ENCODE measurements at regions not wholly inside any gene's neighbourhood (a gene's known extent, or its start where the extent isn't known, plus 50 kb on each side); places are given as distances from the start of the nearest gene placed in this dataset.

GRCh38 chr6:168133687-168134559 is 54.9 kb upstream of the FRMD1 start:
- Histone ChIP-seq H3K36me3 (ENCODE audit: control insufficient read depth, insufficient read depth, low read length) (no peaks in the 10 kb centered on the region), H3K9me3 (replicated peaks; ENCODE audit: control insufficient read depth, low read depth, low read length) (no peaks in the 10 kb centered on the region), H3K27me3 (ENCODE audit: control insufficient read depth, insufficient read depth, low read length) (peaks cover 10% of the 10 kb centered on the region), H3K4me1 (ENCODE audit: control insufficient read depth, insufficient read depth, low read length) (peaks cover 32% of the 10 kb centered on the region), H3K27ac (ENCODE audit: low read length) (peak overlapping the region; percentile 67), H3K4me3 (ENCODE audit: low read length) (no peak overlapping the region)
- WGBS (ENCODE audit: insufficient coverage): 59% methylated on average over 11 of the region's 16 CpGs
- DNase-seq: peak; percentile 81

DNA sequence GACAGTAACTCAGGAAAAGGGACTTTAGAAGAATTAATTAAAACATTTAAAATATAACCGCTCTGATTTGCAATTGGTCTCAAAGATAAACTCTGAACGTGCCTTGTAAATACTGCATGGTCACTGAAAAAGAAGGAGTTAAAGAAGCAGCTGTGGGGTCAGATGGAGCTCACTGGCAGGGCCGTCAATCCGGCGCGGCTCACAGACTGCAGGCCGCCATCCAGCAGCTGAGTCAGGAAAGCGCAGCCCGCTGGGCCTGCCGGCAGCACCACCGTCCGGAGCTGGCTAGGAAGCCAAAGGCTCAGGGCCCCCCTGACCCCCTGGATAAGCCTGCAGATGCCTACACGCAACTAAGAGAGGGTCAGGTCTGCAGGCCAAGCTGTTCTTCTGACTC is 54.2 kb upstream of the FRMD1 start:
- Histone ChIP-seq H3K36me3 (ENCODE audit: control insufficient read depth, insufficient read depth, low read length) (no peaks in the 10 kb centered on the region), H3K9me3 (replicated peaks; ENCODE audit: control insufficient read depth, low read depth, low read length) (no peaks in the 10 kb centered on the region), H3K27me3 (ENCODE audit: control insufficient read depth, insufficient read depth, low read length) (peaks cover 10% of the 10 kb centered on the region), H3K4me3 (ENCODE audit: low read length) (peak overlapping the region; percentile 19), H3K27ac (ENCODE audit: low read length) (peak overlapping the region; percentile 67), H3K4me1 (ENCODE audit: control insufficient read depth, insufficient read depth, low read length) (peaks cover 36% of the 10 kb centered on the region)
- DNase-seq: peak; percentile 91
- 1% methylated on average over 10 of the region's 13 CpGs for WGBS (ENCODE audit: insufficient coverage)

GRCh38 chr6:168132531-168133167 is 53.6 kb upstream of the FRMD1 start:
- WGBS (ENCODE audit: insufficient coverage): 19% methylated on average over 30 of the region's 34 CpGs
- Histone ChIP-seq H3K9me3 (replicated peaks; ENCODE audit: control insufficient read depth, low read depth, low read length) (no peaks in the 10 kb centered on the region), H3K27me3 (ENCODE audit: control insufficient read depth, insufficient read depth, low read length) (peaks cover 10% of the 10 kb centered on the region), H3K4me3 (ENCODE audit: low read length) (no peak overlapping the region), H3K36me3 (ENCODE audit: control insufficient read depth, insufficient read depth, low read length) (no peaks in the 10 kb centered on the region), H3K4me1 (ENCODE audit: control insufficient read depth, insufficient read depth, low read length) (peaks cover 41% of the 10 kb centered on the region), H3K27ac (ENCODE audit: low read length) (peak overlapping the region; percentile 67)
- DNase-seq: peak; percentile 91

GRCh38 chr6:168131464-168132415 is 52.7 kb upstream of the FRMD1 start:
- H3K4me1 ChIP-seq (ENCODE audit: control insufficient read depth, insufficient read depth, low read length): peaks cover 47% of the 10 kb centered on the region
- no peaks in the 10 kb centered on the region for H3K36me3 ChIP-seq (ENCODE audit: control insufficient read depth, insufficient read depth, low read length)
- H3K27me3 ChIP-seq (ENCODE audit: control insufficient read depth, insufficient read depth, low read length): peaks cover 10% of the 10 kb centered on the region
- no peak overlapping the region for H3K4me3 ChIP-seq (ENCODE audit: low read length)
- H3K9me3 ChIP-seq (replicated peaks; ENCODE audit: control insufficient read depth, low read depth, low read length): no peaks in the 10 kb centered on the region
- peak; percentile 27 for DNase-seq
- 87% methylated on average over 20 of the region's 20 CpGs for WGBS (ENCODE audit: insufficient coverage)
- no peak overlapping the region for H3K27ac ChIP-seq (ENCODE audit: low read length)

DNA sequence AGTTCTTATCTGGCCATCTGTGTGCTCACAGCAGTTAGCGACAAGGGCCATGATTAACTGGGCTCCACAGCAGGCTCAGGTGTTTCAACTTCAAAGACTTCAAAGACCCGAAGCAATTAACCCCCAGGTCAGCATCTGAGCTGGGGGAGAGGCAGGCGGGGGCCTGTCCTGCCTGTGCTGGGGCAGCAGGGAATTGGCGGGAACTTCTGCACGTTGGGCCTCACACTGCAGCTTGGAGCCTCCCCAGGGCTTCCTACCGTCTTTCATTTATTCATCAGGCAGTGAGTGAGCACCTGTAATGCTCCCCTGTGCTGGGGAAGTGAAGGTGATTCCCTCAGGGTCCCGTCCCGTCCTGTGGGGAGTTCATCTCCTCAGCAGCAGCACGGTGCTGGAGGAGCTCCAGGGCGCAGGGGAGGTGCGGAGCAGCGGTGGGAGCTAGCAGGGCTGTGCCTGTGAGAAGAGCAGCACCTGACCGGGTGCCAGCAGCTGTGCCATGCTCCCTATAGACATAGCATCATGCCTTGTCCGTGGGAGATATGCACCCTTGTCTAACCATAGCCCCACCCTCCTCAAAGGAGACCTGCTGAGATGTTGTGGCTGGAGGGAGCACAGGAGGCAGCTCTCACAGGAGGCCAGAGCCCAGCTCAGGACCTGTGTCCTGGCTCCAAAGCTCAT is 51.8 kb upstream of the FRMD1 start:
- no peaks in the 10 kb centered on the region for H3K9me3 ChIP-seq (replicated peaks; ENCODE audit: control insufficient read depth, low read depth, low read length)
- DNase-seq: no peak
- WGBS (ENCODE audit: insufficient coverage): 71% methylated on average over 5 of the region's 14 CpGs
- H3K36me3 ChIP-seq (ENCODE audit: control insufficient read depth, insufficient read depth, low read length): no peaks in the 10 kb centered on the region
- H3K27ac ChIP-seq (ENCODE audit: low read length): no peak overlapping the region
- no peak overlapping the region for H3K4me3 ChIP-seq (ENCODE audit: low read length)
- H3K4me1 ChIP-seq (ENCODE audit: control insufficient read depth, insufficient read depth, low read length): peaks cover 47% of the 10 kb centered on the region
- H3K27me3 ChIP-seq (ENCODE audit: control insufficient read depth, insufficient read depth, low read length): peaks cover 10% of the 10 kb centered on the region

DNA sequence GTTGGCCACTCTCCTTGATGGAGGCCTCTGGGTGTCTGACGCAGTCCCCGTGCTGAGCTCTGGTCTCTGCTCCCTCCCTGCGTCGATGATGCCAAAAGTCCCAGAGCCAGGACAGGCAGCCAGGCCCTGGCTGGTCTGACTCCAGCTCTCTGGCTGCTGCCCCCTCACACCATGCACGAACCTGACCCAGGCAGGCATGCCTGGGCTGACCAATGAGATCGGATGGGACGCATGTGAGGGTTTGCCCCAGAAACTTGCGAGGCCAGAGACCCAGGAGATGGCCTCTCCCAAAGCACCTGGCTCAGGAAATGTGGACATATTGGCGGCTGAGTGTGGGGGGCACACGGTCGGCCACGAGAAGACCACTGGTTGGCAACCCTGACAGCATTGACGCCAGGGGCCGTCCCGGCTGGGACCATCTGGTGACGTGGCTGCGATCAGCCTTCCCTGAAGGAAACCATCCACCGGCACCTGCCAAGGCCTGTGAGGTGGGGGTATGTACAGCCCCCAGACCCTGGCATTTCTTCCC is 51.2 kb upstream of the FRMD1 start:
- H3K36me3 ChIP-seq (ENCODE audit: control insufficient read depth, insufficient read depth, low read length): no peaks in the 10 kb centered on the region
- no peak overlapping the region for H3K4me3 ChIP-seq (ENCODE audit: low read length)
- H3K27me3 ChIP-seq (ENCODE audit: control insufficient read depth, insufficient read depth, low read length): peaks cover 10% of the 10 kb centered on the region
- no peak for DNase-seq
- 64% methylated on average over 17 of the region's 18 CpGs for WGBS (ENCODE audit: insufficient coverage)
- no peaks in the 10 kb centered on the region for H3K9me3 ChIP-seq (replicated peaks; ENCODE audit: control insufficient read depth, low read depth, low read length)
- peaks cover 47% of the 10 kb centered on the region for H3K4me1 ChIP-seq (ENCODE audit: control insufficient read depth, insufficient read depth, low read length)
- H3K27ac ChIP-seq (ENCODE audit: low read length): no peak overlapping the region

DNA sequence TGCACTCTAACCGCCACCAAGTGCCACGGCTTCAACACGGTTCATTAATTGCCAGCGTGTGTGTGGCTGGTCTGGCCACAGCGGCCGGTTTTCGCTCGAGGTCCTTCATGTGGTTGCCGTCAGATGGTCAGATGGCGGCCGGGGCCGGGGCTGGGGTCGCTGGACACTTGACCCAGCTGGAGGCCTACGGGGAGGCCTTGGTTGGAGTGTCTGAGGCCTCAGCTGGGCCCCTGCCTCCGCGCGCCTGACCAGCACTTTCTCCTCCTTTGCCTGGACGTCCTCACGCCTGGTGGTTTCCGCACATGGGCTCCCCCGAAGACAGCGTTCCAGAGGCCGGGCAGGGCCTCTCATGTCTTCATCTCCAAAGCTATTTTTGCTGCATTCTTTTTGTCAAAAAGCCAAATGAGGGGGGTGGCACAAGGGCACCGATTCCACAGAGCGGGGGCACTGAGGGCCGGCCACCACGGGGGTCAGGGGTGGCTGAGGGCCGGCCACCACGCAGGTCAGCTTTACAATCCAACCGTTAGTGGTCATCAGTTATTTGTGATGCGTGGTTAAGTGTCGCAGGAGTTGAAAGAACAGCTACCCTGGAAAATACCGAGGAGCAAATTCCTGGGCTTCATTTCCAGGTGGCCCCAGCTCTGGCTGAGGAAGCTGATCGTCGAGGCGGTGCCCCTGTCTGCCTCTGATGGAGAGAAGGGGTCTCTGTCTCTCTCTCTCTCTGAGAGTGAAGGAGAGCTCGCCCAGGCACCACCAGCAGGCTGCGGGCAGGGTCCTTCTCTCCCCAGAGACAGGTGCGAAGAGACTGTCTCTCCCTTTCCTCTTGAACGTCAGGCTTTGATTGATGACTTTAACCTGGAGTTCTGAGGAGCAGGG is 50.5 kb upstream of the FRMD1 start:
- no peak overlapping the region for H3K4me3 ChIP-seq (ENCODE audit: low read length)
- H3K27me3 ChIP-seq (ENCODE audit: control insufficient read depth, insufficient read depth, low read length): peaks cover 10% of the 10 kb centered on the region
- H3K27ac ChIP-seq (ENCODE audit: low read length): no peak overlapping the region
- no peak for DNase-seq
- 84% methylated on average over 28 of the region's 40 CpGs for WGBS (ENCODE audit: insufficient coverage)
- H3K4me1 ChIP-seq (ENCODE audit: control insufficient read depth, insufficient read depth, low read length): peaks cover 42% of the 10 kb centered on the region
- H3K9me3 ChIP-seq (replicated peaks; ENCODE audit: control insufficient read depth, low read depth, low read length): no peaks in the 10 kb centered on the region
- H3K36me3 ChIP-seq (ENCODE audit: control insufficient read depth, insufficient read depth, low read length): no peaks in the 10 kb centered on the region

DNA sequence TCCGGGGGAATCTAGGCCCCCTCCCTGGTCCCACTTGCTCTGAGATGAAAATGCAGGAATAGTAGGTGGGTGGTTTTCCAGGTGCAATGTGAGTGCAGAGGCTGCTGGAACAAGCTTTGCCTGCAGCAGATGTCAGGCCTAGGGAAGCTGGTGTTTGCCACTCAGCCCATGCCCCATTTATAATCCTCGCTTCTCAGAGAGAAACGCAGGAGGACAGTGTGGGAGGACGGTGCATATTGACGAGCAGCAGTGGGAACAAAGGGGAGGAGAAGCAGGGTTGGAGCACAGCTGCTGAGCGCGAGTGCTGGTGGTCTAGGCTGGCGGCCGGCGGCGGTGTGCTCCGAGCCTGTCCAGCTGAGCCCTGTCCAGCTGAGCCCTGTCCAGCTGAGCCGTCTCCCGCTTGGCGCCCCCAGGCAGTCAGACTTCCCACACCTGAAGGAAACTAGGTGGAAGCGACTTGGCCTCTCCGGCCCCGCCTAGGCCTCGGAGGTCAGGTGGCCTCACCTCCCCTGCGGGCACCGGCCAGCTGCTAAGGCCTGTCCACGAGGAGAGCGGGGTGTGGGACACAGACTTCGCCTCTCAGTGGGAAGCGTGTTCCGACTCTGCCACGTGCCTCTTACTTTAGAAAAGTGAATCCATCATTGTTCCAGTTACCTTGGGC is 49.7 kb upstream of the FRMD1 start:
- WGBS (ENCODE audit: insufficient coverage): 91% methylated on average over 22 of the region's 27 CpGs
- no peak overlapping the region for H3K27ac ChIP-seq (ENCODE audit: low read length)
- H3K36me3 ChIP-seq (ENCODE audit: control insufficient read depth, insufficient read depth, low read length): no peaks in the 10 kb centered on the region
- no peak for DNase-seq
- no peaks in the 10 kb centered on the region for H3K9me3 ChIP-seq (replicated peaks; ENCODE audit: control insufficient read depth, low read depth, low read length)
- H3K4me1 ChIP-seq (ENCODE audit: control insufficient read depth, insufficient read depth, low read length): peaks cover 35% of the 10 kb centered on the region
- H3K27me3 ChIP-seq (ENCODE audit: control insufficient read depth, insufficient read depth, low read length): peaks cover 10% of the 10 kb centered on the region
- no peak overlapping the region for H3K4me3 ChIP-seq (ENCODE audit: low read length)
